GM18502 (cell line): ENCODE measurements at regions not wholly inside any gene's neighbourhood (a gene's known extent, or its start where the extent isn't known, plus 50 kb on each side); places are given as distances from the start of the nearest gene placed in this dataset.

Experiments
- ATAC-seq: cut with Tn5 transposase; IDR thresholded peaks from one replicate; pipeline ENCODE4 v1.9.1; 2021; ENCODE audit warnings: mild to moderate bottlenecking; ENCODE audit not compliant: unreplicated experiment, poor library complexity

DNA sequence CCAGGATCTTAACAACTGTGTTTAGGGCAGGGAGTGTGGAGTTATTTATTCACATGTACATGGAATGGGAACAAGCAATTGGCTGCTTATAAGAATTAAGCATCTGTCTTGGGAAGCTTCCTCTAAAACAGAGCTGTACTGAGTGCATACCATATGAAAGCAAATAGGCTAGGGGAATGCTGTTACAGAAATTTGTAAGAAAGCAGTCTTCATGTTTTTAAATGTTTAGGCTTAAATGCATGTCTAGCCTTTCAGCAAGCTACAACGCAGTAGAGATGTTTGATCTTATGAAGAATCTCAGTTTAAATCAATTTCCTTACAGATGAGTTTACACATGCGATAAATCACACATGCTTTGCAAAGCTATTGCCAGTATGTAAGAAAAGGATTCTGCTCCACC, 123.1 kb upstream of the MID1 start:
- ATAC-seq = no peak

DNA sequence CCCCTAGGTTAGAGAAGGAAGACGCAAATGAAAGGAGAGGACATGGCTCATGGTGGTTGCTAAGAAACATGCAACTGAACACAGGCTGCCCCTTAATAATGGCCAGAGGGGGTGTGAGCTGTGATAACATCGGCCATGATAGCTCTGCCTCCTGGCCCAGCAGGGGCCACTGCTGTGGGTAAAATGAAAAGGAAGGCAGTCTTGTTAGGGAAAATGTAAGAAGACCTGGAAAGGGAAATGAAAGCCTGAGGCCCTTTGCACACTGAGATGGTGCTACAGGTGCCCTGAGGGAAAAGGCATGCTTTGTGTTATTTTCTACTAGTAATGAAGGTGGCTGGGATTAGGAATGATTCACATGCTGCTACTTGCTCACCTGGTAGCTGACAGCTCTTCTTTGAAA, 123.6 kb upstream of the MID1 start:
- no peak for ATAC-seq

DNA sequence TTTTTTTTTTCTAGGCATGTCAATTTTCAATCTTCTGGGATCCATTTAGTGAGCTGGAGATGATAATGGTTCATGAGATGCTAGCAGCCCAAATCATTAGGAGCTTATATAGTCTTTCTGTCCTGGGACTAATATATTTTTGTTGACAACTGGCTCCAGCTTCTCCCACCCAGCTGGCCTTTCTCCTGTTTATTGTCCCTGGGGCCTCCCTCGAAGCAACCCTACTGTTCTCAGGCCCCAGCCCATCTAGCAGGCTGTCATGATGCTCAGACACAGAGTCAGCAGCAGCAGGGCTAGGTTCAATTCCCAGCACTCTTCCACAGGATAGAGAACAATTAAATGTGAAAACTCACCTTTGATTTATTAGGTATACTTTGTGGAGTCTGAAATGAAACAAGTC, 127.6 kb upstream of the MID1 start:
- ATAC-seq = no peak

DNA sequence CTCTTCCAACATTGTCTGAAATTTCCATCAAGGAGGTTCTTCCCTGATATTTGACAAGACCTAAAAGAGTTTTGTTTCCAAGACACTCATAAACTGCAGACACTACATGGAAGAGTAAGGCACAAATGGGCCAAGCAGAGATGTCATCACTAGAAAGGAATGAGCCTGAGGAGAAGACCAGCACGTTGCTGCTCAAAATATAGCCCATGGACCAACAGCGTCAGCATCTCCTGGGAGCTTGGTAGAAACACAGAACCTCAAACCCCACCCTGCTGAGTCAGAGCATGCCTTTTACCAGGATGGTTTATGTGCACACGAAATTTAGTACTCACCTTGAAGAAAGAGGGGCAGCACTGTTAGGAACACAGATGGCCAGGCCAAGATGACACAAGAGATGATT, 128.7 kb upstream of the MID1 start:
- ATAC-seq = no peak

DNA sequence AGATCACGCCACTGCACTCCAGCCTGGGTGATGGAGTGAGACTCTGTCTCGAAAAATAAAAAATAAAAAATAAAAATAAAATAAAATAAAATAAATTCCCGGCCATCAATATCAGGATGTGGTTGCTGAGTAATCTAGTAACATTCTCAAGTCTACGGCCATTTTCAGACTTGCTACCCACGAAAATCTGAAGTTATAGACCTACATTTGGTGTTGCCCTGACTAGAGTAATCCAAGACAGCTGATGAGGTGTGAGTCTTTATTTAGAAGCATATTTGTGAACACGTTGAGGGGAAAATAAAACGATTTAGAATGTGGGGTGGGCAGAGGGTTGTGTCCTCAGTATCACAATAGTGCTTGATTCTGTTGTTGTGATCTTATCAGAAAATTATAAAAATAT, 130.2 kb upstream of the MID1 start:
- no peak for ATAC-seq

DNA sequence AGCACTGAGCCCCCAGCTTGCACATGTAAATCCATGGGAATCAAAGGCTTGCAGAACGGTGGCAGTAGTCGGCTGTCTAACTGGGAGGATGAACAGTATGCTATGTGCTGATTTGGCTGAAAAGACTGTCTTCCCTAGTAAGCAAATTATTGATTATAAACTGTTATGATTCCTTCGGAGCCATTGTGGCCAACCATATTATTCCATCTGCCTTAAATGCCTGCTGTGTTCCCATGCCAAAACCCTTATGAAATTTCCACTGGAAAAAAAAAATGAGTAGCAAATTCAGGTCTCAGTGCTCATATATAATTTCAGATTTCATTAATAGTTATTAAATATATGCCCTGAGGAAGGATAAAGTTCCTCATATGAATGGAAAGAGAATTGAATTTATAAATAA, 132.7 kb upstream of the MID1 start:
- ATAC-seq = no peak

DNA sequence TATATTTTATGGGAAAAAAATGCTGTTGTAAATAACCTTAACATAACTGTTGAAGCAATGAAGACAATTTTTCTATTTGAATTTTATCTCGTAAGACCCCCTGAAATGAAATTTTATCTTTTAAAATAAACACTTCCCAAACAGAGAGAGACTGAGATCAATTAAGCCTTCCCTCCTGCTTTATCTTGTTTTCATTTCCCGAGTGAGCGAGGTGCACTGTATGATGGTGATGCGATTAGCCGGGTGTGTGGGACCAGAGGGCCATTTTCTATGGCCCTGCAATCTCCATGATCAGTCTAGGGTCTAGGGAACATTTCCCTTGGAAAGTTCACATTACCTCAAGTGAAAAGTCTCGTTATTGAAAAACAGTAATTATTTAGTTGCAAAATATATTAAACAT, 134.1 kb upstream of the MID1 start:
- no peak for ATAC-seq

DNA sequence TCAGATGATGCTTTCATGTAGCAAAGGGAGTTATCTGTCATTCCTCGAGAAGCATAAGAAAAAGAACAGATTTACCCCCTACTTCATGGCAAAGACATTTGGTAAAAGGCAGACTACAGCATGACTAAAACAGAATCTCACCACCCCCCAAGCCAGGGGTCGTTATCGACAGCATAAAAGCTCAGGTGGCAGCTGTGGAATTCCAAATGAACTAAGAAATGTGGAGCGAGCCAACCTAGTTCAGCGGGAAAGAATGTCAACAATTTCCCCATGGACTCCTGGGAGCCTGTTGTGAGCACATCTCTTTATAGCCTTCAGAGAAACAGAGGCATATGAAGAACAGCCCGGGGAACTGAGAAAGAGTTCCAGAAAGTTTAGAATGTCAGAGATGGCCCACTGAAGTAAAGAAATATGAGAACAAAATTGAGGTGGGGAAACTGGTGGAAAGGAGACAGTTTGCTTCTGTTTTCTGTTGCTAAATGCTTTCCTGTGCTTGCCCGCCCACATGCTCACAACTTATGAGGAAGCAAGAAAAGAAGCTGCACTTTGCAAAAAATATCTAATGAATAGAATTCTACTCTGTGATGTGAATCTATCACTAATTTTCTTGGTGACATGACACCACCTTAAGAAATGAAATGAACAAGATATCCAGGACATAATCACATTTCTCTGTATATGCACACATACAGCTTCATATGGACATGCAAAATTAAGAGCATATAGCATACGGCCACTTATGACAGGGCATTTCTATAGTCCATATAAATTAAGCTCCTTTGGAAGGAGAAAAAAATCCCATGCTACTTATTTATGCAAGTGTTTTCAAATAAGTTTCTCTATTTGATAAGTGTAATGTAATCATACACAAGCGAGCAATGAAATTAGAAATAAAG, 135.3 kb upstream of the MID1 start:
- ATAC-seq = no peak

DNA sequence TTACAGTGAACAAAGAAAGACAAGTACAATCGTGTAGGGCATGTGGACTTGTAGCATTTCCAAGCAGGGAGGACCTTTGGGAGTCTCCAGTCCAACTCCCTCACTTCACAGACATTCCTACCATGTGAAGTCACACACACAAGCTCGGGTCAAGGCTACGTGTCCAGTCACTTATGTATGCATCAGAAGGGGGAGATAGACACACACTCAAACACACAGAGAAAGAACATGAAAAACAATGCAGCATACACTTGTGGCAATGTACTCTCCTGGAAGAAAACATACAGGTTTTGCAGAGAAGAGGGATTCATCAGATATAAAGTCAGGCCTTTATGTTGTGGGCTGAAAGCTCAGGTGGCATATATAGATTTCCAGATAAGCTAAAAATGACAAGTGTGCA, 136.1 kb upstream of the MID1 start:
- ATAC-seq = no peak

DNA sequence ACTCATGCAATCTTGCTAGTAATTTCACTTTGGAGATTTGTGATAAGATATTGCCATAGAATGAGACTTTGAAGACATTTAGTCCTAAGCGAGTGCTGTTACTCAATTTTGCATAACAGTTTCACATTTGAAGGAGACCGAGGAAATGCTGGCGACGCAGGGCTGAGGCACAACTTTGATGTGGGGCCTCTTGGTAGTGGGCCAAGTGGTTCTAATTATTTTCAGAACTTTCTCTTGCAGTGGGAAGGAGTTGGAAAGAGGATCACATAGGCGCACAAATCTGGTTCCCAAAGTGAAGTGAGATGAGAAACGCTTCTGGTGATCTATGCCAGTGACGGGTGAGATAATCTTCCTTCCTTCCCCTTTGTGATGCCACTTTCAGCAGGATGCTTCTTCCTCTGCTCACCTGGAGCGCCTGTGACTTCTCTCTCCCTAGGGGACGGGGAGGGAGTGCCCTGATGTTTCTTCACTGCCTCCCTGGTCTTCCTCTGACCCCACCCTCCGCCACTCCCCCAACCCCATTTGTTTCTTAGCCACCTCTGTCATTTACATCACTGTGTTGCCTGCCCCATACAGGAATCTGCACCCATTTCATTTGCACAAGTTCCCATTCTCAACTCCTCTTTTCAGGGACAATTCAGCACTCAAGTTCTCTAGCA, 138.9 kb upstream of the MID1 start:
- no peak for ATAC-seq

DNA sequence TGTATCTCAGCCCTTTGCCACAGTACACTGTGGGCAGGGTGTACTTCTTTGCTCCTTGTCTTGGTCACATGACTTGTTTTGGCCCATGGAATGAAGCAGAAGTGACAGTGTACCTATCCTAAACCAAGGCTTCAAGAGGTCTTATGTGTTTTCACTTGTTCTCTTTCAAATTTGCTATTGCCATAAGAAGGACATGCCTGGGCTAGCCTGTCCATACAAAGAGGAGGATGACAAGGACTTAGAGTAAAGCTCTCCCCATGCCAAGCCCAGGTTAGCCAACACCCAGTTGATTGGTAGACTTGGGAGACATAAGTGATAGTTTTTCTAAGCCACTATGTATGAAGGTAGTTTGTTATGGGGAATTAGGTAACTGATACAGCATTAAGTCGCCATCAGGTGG, 141.1 kb upstream of the MID1 start:
- ATAC-seq = no peak

DNA sequence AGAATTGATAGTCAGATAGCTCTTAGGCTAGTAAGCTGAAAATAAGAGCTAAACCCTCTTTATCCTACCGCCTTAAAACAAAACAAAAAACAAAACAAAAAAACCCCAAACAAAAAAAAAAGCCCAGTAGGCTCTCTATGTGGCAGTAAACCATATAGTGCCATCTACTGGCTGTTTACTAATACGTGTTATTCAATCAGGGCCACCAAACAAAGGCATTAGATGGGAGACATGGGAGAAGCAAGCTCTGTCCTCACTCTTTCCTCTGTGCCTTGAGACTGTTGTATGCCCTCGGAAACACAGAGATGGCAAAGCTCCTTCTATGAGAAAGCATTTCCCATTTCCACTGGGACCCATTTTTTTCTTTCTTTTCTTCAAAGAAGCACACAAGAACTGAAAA, 148.8 kb upstream of the MID1 start:
- peak; percentile 75 for ATAC-seq

DNA sequence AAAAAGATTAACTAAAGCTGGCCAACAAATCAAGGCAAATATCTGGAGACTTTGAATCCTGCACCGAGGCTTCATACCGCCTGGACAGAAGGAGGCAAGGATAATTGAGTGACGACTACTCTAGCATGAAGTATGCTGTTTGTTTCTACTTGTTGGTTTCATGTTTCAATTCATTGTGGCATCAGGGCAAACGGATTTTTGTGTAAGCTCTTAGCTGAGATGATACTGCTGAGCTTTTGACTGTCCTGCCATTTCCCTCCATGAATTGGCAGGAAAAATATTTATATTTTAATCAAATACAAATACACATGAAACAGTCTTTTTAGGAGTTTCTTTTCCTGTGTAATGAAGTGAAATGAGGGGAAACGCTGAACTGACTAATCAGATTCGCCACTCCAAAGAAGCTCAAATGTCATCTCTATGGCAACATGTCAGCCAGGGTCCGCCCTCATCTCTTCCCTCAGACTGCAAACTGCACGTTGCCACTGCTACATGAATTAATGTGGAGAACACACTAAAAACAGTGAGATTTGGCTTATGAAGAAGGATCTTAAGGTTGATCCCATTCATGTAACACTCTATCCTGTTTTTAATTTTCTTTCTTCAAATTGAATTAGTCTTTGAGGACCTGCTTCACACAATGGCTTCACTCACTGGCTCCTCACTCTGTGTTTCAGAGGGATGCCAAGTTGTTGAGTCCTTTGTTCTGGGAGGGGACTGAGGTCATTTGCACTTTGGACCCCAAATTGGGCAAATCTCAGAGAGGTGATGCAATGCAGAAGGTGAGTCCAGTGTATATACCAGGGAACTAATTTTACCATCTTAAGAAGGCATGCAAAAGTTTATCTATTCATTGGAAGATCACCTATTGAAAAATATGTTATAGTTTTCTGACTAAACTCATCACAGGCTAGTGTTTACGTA, 149.6 kb upstream of the MID1 start:
- no peak for ATAC-seq

DNA sequence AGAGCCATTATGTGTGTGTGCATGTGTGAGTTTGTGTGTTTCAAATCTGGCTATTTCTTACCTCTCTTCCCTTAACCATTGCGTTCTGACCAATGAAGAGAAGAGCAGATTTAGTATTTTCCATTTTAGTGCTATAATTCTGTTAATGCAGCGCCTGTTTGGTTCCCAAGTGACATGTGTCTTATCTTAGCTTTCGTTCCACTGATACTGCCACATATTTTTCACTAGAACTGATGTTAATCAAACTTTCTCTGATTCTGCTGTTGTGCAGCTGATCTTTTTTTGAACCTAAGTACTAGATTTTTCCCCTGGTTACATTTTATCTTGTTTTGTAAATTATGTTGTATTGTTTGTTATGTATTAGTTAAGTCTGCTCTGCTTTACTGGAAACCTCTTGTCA, 152.9 kb upstream of the MID1 start:
- no peak for ATAC-seq

DNA sequence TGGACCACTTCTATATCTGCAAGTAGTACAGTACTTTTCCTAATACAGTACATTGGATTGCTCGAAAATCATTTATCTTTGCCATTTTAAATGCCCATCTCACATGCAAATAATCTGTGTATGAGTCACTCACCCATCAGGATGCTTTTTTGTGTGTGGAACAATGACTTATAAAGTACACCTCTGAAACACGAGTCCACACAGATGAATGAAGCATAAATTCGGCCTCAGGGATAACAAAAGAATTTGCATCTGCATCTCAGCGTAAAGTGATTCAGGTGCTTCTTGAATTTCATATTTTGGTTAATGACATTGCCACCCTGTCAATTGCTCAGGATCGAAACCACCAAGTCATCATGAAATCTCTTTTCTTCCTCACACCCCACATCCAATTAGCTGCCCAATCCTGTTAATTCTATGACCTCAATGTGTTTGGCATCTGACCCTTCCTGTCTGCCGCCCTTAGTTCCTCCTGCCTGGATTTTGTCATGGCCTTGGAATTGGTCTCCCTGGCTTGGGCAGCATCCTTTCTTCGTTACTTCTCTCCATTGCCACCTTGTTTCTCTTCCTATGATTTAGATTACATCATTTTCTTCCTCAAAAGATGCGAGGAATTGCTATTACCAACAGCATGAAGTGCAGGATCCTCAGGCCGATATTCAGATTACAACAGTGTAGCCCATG, 161.6 kb upstream of the MID1 start:
- ATAC-seq = no peak

DNA sequence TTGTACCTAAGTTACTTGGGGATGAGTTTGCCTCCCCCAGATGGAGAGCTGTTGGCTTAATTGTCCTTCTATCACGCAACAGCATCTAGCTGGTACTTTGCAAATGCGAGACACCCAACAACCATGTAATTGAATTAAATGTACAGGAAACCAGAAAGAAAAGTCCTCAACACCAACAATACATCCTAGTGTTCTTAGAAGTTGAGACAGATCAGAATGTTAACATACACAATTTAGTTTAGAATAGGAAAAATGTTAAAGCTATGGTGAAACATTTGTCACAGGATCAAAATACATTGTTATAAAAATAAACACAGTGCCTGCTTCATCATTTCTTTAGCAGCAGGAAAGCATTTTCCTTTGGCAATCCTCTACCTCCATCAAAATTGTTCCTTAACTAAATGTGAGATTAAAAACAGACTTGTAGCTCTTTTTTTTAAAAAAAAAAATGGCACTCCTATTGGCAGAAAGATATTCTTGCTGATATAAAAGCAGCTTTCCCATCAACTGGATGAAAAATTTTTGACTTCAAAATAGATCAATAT, 163.1 kb upstream of the MID1 start:
- ATAC-seq = no peak

DNA sequence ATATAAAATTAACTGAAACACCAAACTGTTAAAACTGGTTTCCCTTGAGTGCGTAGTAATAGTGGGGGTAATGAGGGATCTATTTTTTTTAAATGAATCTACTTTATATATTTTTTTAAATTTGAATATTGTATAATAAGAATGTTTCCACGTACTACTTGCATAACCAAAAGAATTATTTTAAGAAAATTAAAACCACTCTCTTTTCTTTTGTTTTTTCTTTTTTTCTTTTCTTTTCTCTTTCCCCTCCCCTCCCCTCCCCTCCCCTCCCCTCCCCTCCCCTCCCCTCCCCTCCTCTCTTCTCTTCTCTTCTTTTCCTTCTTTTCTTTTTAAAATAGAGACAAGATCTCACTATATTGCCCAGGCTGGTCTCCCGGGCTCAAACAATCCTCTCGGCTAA, 166.9 kb upstream of the MID1 start:
- no peak for ATAC-seq

DNA sequence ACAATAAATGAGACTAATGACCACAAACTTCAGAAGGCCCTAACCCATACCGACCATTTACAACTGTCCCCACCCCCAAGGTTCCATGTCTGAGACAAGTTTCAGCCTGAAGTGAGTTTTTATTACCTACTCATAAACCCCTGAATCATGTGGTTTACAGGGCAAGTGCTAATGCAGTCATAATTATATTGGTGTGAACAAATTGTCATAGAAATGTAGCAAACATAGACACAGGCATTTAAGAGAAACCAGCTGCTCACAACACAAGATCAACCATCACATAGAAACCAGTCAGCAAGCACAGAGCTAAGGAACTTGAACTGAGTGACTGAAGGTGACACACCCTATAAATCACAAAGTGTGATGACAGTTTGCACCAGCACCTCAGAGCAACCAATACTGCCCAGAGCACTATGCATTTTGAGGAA, 173.8 kb upstream of the MID1 start:
- no peak for ATAC-seq

DNA sequence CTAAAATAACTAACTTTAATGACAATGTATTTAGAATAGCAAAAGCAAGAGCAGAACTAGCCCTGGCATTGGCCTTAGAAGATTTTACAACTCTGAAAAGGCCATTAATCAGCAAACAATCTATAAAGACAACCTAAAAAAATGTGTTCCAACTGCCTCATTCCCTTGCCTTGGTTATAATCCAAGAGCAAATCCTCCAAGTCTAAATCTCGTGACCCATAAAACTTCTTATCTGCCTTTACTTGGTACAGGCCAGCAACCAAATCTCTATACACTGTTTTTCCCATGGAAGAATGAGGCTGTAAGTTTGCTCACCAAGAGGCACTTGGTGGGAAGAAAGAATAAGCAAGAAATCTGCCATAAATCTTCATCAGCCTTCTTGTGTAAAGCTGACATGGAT, 175.3 kb upstream of the MID1 start:
- ATAC-seq = no peak

DNA sequence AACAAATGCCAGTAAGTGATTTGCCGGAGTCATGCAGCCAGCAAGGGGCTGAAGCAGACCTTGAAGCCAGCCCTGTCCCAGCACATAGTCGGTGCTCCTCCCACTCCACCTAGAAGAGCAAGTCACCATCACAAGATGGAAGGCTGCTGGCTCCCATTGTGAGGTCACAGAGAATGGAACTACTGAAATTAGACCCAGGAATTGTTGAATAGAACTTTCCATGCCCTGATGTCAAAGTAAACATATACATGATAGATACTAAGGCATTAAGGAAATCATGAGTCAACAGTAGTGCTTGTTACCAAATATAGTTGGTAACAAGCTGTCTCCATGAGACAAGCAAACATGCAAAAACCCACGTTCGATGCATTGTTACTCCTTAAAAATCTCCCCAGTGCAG, 177.1 kb upstream of the MID1 start:
- ATAC-seq = no peak
